H1 (cell line): ENCODE measurements at regions not wholly inside any gene's neighbourhood (a gene's known extent, or its start where the extent isn't known, plus 50 kb on each side); places are given as distances from the start of the nearest gene placed in this dataset.

ENCODE experiments used
- BCL11A ChIP-seq, 2 experiments: IDR thresholded peaks; one replicate each; pipeline ENCODE4 v1.6.1; 2011; ENCODE audit warnings: low read depth in 2 of 2, low read length in 2 of 2, mild to moderate bottlenecking in 2 of 2
- CHD2 ChIP-seq: IDR thresholded peaks from 2 replicates; pipeline ENCODE4 v1.6.1; 2012; ENCODE audit warnings: low read length, improper control_type of control experiment
- GTF2F1 ChIP-seq: IDR thresholded peaks from 2 replicates; pipeline ENCODE4 v1.6.1; 2012; ENCODE audit warnings: low read depth, low read length, improper control_type of control experiment, borderline replicate concordance
- JUND ChIP-seq: IDR thresholded peaks from 2 replicates; pipeline ENCODE4 v1.6.1; 2011; ENCODE audit warnings: mild to moderate bottlenecking, improper control_type of control experiment, low read length
- KDM4A ChIP-seq: IDR thresholded peaks from one replicate; pipeline ENCODE4 v1.7.1; 2012; ENCODE audit warnings: low read depth, mild to moderate bottlenecking, moderate library complexity, low read length, inconsistent platforms; ENCODE audit not compliant: severe bottlenecking
- POLR2AphosphoS5 ChIP-seq: IDR thresholded peaks from 2 replicates; pipeline ENCODE4 v1.6.1; 2011; ENCODE audit warnings: low read depth, low read length
- SIN3A ChIP-seq, 2 experiments: IDR thresholded peaks in 1 of 2; conservative IDR thresholded peaks in 1 of 2; 2 replicates each; pipeline ENCODE4 v1.6.1; 2011 to 2012; ENCODE audit warnings: low read length in 2 of 2, improper control_type of control experiment in 1 of 2, low read depth in 1 of 2, mild to moderate bottlenecking in 1 of 2
- SP4 ChIP-seq: IDR thresholded peaks from 2 replicates; pipeline ENCODE4 v1.6.1; 2012; ENCODE audit warnings: low read length, inconsistent platforms
- SUZ12 ChIP-seq: fragments of 200-600 bp; sonication (generic); IDR thresholded peaks from 2 replicates; pipeline ENCODE4 v1.6.1; 2012; ENCODE audit warnings: mild to moderate bottlenecking, inconsistent platforms, low read length, moderate library complexity, mixed read lengths
- TCF12 ChIP-seq: IDR thresholded peaks from 2 replicates; pipeline ENCODE4 v1.6.1; 2011; ENCODE audit warnings: low read depth, mild to moderate bottlenecking, low read length

DNA sequence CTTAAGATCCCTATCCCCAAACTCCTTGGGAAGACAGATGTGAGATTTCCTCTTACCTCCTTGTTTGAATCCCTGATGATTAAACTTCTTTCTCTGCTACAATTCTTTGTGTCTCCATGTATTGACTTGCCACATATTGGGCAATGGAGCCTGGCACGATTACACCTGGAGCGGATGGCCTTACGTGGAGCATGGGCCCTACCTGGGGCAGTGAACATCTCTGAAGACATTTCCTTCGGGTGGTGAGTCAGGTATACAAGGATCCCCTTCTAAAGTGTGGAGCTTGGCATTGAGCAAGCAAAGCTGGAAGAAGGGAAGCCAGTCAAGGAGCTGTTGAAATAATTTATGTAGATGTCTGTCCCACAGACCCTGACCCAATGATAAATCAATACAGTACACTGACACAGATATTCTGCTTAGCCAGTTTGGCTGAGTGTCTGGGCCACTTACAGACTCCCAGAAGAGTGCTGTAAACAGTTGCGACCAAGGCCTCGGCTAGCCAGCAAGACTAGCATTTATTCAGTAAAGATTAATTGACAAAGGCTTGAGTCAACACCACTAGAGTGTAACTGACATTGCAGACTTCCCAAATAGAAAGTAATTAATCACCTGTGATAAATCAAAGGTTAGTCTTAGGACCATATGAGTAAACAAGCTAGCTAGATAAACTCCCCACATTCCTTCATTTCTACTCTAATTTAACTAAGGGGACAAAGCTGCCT lies 83.1 kb upstream of the KCNK1 start (continued):
- TF ChIP-seq SIN3A (conservative IDR thresholded peaks at IDR 0.05 in 1 of 2, IDR thresholded peaks at IDR 0.05 in 1 of 2; ENCODE audit: low read depth in 1 of 2, low read length in 2 of 2) (no peak), CHD2 (no peak), JUND (no peak), POLR2AphosphoS5 (no peak), GTF2F1 (no peak), BCL11A (IDR thresholded peaks at IDR 0.05; ENCODE audit: low read depth in 2 of 2, low read length in 2 of 2) (no peak), SP4 (no peak), KDM4A (no peak), TCF12 (no peak), SUZ12 (no peak)
